Myocyte (in vitro differentiated cells): ENCODE measurements at regions not wholly inside any gene's neighbourhood (a gene's known extent, or its start where the extent isn't known, plus 50 kb on each side); places are given as distances from the start of the nearest gene placed in this dataset.

Experiments used
- DNase-seq: peaks from one replicate; pipeline ENCODE4 v3.0.0-alpha.2; 2012; ENCODE audit warnings: low read depth

DNA sequence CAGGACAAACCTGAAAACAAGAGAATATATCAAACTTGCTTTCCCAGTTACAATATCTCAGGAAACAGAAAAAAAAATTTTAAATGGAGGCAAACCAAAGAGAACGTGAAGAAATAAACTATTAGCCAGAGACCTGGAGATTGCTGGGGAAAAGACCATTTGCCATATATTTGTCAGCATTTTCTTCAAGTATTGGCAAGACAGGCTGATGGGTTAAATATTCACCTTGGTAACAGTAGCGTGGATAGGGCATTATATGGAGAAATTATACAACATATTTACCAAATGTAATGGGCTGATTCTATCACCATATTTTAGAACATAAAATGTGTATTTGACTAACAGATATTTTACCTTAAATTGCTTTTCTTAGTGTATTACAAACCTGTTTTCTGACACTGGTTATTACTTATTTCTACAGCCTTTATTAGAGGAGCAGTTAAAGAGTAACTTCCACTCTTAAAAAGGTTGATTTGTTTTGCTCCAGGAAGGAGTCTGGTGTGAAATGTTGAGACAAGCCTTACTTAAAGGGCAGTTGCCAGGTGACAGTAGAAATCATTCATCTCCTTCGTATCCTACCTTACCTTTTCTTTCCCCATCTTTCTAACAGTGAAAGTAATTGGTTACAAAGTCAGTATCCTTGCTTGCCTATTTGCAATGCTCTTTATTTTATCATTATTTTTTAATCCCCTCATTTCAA, 575.5 kb downstream of the GBA3 start:
- no peak for DNase-seq

DNA sequence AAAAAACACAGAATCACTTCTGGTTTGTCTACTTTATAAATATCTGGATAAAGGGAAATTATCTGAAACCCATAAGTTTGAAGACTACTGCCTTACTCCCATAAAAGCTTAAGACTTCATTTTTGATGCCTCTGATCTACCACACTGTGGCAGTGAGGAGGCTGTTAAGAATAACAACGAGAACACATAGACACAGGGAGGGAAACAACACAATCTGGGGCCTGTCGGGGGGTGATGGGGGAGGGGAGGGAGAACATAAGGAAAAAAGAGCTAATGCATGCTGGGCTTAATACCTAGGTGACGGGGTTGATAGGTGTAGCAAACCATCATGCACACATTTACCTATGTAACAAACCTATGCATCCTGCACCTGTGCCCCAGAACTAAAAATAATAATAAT, 573.7 kb downstream of the GBA3 start:
- no peak for DNase-seq

DNA sequence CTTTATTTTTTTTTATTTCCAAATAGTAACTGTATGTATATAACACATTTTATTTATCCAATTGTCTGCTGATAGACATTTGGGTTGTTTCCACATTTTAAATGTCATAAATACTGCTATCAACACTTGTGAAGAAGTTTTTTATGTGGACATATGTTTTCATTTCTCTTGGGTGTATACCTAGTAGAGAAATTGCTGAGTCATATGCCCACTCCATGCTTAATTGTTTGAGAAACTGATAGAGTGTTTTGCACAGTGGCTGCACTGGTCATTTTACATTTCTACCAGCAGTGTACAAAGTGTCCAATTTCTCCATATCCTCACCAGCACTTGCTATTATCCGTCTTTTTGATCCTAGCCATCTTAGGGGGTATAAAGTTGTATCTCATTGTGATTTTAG, 567.8 kb downstream of the GBA3 start:
- DNase-seq, result no peak

DNA sequence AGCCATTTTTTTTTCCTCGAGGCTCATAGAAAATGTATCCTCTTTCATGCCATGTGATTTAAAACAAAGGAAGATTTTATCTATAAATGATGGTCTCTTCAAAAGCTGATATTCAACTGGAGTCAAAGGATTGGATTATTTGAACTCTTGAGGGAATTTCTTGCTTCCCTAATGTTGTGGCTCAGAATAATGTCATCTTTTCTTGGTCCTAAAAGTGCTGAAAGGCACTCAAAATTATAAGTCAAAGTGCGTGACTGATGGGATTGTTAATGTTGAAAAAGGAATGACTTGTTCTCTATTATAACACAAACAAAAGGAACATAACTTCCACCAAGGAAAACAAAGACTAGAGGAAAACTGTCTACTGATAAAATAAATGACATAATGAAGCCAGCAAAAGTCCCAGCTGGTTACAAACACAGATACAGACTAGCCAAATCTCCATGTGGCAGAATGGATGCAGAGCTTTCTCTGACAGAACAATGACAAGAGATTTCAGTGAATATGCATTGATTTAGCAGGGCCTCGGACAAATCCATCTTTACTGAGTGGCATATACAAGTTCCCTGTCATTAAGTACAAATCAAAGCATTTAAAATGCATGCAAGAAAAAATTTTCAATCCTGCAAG, 552.6 kb downstream of the GBA3 start:
- no peak for DNase-seq

DNA sequence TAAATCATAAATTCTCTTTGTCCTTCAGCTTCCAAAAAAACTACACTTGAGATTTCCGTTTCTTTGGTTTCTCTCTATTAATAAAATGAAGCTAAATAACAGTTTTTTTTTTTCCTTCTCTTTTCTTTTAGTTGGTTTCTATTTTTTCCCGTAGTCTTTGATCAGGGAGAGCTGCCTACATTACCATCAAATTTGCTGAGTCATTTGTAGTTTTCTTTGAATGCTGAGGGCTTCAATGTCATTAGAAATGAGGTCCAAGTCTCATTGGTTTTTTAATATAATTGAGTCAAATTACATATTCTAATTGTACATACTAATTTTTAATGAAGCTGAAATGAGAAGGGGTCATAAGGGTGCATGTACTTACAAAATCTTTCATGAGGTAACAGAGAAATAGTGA, 550.2 kb downstream of the GBA3 start:
- no peak for DNase-seq

DNA sequence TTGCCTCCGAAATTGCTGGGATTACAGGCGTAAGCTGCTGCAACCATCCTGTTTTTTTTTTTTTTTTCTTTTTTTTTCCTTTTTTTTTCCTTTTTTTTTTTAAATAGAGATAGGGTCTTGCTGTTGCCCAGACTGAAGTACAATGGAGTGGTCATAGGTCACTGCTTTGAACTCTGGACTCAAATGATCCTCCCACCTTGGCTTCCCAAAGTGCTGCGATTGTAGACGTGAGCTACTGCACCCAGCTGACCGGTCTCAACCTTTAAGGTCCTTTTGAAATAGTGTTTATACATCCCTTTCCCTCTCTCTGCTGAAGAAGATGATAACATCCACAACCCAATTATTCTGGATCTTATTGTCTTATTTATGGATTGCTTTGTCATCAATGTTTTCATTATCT, 548.7 kb downstream of the GBA3 start:
- no peak for DNase-seq

DNA sequence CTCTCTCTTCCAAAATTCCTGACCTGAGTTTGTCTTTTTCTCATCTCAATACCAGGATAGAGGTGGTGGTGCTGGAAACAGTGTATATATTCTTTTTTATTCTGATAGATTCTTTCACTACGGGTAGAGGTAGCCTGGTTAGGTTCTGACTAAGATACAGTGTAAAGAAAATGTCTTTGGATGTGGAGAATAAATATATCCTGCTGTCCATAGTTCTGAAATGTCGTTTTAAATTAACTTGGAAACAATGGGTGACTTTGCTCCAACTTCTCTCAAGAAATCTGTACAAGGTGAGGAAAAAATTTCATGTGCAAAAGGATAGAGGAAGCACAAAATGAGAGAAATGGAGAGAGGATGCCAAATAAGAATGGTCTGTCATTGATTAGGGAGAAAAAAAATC, 546.1 kb downstream of the GBA3 start:
- DNase-seq, result peak; percentile 14

DNA sequence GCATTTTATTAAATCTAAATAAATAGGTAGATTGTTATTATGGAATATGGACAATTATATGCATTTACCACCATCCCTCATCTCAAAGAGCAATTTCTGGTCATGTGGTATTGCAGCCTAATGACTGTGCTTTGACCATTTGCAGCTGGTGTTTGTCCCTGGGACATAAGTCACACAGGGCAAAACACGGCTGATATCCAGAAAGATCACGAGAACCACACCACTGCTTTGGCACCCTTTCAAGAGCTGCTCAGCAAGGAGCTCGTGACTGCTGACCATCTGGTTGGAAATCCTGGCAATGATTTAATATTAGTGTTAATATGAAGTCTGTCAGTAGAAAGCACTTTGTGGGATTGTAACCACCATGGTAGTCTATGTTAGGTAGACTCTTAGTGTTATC, 545.0 kb downstream of the GBA3 start:
- DNase-seq, result peak; percentile 97

DNA sequence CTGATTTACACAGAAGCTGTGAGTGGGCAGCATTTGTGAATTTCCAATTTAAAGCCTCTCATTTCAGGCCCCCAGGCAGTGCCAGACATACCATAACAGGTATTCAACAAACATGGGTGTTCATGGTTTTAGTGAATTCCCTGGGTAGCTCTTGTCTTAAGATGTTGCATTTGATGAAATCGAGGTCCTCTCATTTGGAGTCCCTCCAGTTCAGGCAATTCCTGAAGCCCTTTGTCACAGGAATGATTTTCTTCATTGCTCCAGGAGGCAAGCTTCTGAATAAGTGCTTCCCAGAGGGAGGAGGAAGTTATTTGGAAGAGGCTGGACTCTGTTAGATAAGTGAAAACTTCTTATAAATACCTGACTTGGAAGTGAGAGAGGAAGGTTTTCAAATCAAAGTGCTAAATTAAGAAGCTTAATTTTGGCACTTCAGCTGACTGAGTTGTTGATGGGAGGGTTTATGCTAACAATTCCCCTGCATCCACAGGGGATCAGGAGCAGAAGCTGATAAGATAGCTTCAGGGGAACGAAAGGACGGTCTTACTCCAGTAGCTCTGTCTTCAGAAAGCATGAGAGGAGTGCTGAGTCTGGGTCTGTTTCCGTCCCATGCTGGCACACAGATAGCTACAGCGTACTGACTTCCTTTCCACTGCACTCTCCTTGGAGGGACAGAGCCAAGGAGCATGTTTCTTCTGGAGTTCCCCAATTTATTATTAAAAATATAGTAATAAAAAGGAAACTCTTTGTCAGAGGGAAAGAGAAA, 543.1 kb downstream of the GBA3 start:
- peak; percentile 30 for DNase-seq

DNA sequence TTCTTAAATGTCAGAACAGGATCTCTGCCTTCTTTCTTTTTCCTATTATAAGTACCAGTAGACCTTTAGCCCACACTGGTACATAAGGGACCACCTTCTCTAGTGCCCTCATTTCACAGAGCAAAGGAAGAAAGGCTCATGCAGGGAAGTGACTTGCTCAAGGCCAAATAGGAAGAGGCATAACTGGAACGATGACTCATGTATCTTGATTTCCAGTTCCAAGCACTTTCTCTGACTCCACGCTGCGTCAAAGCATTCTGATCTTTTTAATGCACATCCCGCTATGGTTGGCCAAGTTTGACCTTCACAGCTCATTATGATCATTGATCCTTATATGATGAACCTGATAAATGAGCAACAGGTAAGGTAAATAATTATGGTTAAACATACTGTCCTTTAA, 542.0 kb downstream of the GBA3 start:
- no peak for DNase-seq

DNA sequence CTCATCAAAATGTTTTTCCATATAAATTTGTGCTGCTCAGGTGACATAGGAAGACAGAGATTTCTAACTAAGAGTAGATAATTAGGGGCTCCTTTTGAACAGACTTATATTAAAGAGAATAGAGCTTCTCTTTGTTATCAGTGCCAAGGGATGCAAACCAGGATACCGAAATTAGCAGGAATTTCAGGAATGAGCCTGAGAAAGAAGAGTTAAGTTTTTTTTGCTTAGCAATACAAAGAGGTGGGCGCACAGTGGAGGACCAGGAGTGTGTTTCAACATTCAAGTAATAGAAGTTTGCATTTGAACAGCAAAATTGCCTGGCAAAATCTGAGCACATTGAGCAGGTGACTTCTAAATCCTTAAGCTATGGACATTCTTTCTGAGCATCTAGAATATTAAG, 541.3 kb downstream of the GBA3 start:
- DNase-seq, result no peak

DNA sequence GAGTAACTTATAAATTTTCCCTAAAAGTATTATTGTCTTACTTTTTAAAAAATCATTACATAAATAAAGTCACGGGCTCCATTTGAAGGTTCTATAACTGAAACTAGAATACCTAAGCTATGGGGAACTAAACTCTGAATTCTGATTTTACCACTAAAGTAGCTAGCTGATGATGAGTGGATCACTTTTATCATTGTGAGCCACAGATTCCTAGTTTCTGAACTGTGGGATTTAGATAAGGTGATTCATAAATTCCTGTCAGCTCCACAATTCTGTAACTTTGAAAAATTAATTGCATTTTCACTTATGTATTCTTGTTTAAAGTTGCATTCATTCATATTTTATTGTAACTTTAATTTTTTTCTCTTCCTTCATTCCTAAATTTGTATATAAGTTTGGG, 540.9 kb downstream of the GBA3 start:
- no peak for DNase-seq

DNA sequence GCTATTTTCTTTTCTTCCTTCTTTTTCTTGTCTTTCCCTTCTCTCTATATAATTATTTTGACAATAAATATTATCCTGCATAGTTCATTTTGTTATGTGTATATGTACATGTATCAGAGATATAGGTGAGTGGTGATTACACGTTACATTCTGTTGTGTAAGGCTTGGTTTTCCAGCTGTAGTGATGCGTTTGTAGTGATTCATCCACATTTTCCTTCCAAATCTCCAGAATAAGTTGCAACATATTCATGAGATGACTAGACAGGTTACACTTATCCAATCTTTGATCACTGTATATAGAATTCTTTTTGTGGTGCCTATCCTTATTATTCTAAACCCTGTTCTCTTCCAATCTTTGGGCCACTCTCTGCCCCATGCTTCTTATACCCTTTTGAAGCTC, 540.2 kb downstream of the GBA3 start:
- no peak for DNase-seq

DNA sequence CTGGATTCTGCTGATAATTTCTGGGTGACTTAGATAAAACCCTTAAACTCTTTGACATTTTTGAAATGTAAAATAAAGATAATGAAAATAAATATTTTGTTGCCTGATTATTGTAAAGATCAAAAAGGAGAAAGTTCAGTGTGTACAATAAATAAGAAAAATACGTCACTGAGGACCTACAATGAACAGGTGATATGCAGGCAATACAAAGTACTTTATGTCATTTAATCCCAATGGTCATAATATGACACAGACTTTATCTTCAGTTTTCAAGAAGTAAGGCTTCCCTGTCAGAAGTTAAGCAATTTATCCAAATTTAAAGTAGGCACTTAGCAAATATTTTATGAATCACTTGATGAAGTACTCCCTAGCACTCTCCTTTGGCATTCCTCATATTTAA, 532.8 kb downstream of the GBA3 start:
- no peak for DNase-seq

DNA sequence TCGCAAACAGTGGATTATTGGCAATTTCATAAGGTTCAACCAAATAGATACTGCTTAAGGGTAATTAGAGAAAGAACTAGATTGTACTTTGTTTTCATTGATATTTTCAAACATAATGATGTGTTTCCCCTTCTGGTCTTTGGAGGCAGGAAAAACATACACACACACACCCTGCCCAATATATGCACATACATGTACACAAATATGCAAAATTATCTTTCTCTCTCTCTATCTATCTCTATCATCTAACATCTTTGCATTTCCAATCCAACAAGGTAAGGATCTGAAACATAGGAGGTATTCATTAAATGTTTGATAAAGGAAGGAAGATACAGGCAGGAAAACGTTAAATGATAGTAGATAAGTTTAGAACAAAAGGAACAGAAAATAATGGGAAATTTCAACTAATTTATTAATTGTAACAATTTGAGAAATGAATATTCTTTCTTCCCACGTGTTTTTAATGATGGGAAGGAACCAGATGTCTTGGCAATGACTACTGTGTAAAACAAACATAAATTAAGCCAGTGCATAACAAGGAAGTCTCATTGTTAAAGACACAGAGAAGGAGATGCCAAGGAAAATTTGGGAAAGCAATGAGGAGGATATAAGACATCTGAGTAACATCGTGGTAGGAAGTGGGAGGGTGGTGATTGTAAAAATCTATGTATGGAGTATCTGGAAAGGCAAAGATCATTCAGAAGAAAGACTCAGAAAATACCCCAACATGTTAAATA, 532.1 kb downstream of the GBA3 start:
- no peak for DNase-seq

DNA sequence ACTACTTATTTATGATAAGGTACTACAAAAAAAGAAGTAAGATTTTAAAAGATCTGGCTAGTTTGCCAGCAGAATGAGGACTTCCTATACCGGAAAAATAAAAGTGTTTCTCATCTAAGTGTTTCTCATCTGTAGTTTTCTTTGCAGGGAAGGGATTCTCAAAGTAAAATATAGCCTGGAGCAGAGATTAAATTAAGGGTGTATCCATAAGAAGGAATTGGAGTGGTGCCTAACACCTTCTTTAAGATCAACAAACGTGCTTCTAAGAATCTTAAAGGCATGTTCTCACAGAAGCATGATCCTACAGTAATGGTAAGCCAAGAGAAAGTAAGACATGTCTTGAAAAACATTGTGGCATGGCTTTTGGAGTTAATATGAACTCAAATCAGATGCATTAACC, 528.2 kb downstream of the GBA3 start:
- DNase-seq, result no peak

DNA sequence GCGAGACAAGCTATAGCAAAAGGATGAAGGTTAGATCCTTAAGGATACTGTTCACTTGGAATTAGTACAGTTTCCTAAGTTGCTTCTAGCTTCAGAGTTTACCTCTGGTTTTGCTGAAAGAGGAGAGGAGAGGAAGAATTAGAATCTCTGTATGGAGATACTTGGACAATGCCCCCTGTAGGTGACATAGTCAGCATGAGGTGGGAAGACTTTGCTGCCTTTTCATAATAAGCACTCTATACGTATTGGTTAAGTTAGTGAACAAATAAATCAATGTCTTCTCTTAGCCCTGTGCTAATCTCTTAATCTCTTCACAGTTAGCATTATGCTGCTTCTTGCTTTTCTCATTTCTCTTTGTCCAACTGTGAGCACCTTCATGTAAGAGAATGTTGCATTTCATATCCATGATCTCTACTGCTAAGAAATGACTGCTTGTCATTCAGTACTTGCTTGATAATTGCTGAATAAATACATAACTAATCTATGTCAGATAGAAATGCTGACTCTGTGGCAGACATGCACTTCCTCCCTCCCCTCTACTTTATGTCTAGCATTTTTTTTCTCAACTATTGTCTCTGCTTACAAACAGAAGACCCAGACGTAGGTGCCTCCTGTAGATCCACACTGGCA, 527.2 kb downstream of the GBA3 start:
- DNase-seq, result no peak

DNA sequence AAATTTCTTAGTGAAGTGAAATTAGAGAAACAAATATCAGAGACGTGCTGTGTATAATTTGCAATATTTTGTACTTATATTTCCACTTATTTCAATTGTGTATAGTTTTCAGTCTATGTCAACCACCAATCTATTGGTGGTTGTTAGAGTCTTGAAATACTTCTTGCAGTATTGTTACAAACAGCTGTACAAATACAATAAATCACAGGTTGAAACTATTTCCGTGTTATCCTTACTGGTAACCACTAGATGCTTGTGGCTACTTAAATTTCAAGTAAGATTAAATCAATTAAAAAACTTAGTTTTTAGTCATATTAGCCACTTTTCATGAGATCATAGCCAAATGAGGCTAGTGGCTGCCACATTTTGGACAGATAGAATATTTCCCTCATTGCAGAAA, 520.5 kb downstream of the GBA3 start:
- DNase-seq, result peak; percentile 37

DNA sequence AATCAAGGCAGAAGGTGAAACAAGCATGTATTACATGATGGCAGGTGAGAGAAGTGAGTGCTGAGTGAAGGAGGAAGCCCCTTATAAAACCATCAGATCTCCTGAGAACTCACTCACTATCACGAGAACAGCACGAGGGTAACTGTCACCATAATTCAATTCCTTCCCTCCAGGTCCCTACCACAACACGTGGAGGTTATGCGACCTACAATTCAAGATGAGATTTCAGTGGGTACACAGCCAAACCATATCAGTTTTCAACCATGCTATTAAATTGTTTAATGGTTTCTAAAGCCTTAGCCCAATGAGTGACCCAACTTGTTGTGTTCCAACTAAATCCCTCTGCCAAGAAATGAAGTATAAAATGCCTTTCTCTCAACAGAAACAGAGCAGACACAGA, 519.8 kb downstream of the GBA3 start:
- peak; percentile 34 for DNase-seq

DNA sequence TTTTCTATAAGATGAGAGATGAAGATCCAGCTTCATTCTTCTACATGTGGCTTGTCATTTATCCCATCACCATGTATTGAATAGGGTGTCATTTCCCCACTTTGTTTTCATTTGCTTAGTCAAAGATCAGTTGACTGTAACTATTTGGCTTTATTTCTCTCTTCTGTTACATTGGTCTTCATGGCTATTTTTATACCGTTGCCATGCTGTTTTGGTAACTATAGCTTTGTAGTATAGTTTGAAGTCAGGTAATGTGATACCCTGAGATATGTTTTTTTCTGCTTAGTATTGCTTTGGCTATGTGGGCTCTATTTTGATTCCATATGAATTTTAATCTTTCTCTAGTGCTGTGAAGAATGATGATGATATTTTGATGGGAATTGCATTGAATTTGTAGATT, 514.3 kb downstream of the GBA3 start:
- DNase-seq, result no peak

DNA sequence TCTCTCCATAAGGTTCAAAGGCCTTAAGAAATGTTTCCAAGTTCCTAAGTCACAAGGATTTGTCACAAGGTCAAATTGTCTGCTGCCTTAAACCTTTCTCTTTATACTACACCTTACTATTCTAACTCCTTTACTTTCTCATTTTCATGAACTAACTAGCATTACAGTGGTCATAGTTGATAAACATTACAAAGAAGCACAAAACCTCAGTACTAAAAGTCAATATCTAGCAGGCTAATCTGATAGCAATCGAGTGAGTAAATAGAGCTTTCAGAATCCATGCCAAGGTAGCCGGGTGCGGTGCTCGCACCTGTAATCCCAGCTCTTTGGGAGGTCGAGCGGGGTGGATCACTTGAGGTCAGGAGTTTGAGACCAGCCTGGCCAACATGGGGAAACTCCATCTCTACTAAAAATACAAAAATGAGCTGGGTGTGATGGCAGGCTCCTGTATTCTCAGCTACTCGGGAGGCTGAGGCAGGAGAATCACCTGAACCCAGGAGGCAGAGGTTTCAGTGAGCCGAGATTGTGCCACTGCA, 510.0 kb downstream of the GBA3 start:
- no peak for DNase-seq
